RPMI8226 (cell line): ENCODE measurements at regions not wholly inside any gene's neighbourhood (a gene's known extent, or its start where the extent isn't known, plus 50 kb on each side); places are given as distances from the start of the nearest gene placed in this dataset.
"Not testable (repeated sequence)": the region's sequence is repeated elsewhere in the genome, so short reads cannot be mapped to it uniquely, and the experiment has no call there.

ENCODE experiments used
- DNase-seq: peaks from one replicate; pipeline ENCODE4 v3.0.0-alpha.2; 2015

DNA sequence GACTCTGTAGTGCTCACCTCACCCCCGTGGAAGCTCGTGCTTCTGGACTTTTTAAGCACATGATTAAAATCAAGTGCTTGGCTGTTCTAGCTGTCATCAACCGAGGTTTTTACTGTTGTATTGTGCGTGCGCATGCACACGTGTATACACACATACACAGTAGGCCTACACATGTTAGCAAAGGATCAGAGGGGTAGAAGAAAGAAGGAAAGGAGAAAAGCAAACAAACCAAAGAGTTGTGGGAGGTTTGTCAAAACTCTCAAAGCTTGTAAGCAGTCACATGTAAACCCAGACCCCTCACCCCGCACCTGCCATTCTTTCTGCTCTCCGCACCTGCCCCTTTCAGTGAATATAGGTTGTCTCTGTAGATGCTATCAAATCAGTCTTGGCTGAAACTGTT lies 311.8 kb downstream of the HS3ST1 start:
- DNase-seq, result no peak

GRCh38 chr4:11111876-11112275 lies 316.8 kb downstream of the HS3ST1 start:
- no peak for DNase-seq

GRCh38 chr4:11111370-11111769 lies 317.3 kb downstream of the HS3ST1 start:
- no peak for DNase-seq

DNA sequence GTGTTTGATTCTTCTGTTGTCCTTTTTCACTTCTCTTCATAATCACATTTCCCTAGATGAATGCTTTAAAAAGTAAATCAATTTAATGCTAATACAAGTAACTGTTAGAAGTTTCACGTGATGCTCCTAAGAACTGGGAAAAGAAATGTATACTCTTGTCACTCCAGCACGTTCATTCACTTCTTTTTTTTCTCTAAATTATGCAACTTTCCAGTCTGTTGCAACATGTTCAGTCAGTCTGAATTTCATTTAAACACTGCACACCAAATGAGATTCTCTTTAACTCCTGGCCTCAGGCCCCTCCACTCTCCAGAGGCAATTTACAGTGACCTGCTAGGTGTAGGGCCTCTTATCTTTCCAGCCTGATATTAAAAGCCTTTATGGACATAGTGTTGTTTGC lies 321.9 kb downstream of the HS3ST1 start:
- no peak for DNase-seq

DNA sequence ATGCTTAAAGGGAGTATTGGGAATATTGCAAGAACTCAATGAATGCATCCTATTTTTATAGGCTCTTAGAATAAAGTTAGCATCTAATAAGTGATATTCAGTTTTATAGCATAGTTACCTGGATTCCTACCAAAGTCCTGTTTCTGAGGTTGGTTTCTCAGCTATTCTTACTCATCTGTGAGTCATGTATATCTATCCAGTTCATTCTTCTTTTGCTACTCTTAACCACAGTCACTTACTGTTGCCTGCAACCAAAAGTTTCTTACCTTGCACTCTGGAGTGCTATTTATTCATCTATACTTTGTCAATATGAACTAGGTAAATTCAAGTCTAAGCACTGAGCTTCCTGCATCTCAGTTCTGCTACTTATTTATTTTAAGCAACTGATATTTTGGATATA lies 322.5 kb downstream of the HS3ST1 start:
- no peak for DNase-seq

- no peak for DNase-seq
These were observed 323.0 kb downstream of the HS3ST1 start for GRCh38 chr4:11105715-11106114.

DNA sequence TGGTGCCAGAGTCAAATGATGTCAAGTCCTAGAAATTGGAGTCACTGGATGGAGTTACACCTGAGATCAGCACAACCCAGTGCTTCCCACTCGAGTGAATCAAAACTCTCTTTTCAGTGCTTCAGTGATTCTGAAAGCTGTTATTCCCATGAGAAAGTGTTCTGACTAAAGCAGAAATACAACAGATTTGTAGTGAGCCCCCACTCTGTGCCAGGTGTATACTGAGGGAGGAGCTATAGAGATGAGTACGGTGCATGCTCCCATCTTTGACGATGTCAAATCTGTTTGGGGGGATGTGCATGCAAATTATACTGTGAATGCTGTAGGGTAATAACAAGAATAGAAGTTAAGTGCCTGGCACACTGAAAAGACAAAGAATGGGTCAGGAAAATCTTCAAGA lies 330.2 kb downstream of the HS3ST1 start:
- no peak for DNase-seq

- DNase-seq, result no peak
These were observed 331.0 kb downstream of the HS3ST1 start for GRCh38 chr4:11097725-11098124.

DNA sequence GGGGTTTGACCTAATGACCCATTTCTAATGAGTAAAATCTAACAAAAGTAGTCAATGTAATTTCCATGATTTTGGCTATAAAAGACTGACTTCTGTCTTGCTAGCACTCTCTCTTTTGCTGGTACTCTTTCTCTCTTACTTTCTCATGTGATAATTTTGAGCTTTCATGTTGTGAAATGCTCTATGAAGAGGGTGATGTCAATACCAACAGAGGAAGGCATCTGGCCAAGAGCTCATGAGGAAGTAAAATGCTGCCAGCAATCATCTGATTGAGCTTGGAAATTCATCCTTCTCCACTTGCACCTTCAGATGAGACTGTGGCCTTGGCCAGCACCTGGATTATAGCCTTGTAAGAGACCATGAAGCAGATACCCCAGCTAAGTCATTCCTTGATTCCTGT lies 347.7 kb downstream of the HS3ST1 start:
- no peak for DNase-seq

DNA sequence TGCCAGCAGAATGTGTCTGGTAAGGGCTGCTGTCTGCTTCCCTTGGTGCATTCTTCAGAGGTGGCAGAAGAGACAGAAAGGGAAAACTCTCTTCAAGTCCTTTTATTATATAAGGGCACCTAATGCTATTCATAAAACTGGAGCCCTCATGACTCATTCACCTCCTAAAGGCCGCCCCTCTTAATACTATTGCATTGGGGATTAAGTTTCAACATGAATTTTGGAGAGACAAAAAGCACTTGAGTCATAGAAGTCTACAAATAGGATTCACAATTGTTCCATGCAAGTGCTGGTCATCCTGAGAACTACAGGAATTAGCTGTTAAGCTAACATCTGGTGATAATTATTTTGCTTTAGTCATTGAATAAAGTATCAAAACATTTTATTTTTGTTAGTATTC lies 349.5 kb downstream of the HS3ST1 start:
- DNase-seq, result no peak

- no peak for DNase-seq
These were observed 354.0 kb downstream of the HS3ST1 start for GRCh38 chr4:11074581-11075241.

- no peak for DNase-seq
These were observed 355.1 kb downstream of the HS3ST1 start for GRCh38 chr4:11073621-11074051.

DNA sequence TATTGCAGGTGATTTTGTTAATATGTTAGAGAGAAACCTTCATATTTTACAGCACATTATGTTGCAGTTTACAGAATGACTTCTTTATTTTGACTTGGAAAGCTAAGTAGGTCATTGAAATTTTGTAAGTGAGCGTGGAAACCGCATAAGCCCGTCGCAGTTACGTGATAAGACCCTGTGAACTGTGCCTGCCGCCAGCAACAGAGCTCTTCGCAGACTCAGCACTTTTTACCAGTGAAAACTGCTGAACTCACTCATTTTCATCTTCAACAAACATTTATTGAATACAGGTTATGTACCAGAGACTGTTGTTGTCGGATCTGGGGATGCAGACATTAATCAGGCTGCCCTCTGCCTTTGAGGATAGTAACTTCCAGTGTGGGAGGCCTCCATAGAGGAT lies 355.7 kb downstream of the HS3ST1 start:
- no peak for DNase-seq

DNA sequence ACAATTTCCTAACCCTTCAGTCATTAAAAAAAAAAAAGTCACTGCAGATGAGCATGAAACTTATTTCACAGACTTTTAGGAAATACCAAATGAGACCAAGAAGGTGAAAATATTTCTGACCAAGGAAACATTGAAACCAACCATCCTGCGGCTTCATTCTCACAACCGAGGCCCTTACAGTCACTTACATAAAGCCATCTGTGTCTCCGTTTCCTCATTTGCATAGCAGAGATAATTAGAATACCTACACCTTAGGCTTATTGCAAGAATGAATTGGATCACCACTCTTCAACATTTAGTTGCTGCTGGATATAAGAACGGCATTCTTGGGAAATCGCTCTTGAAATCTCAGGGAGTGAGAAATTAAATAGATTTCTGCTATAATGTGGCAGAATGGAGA lies 356.2 kb downstream of the HS3ST1 start:
- DNase-seq, result no peak

GRCh38 chr4:11070813-11071212 lies 357.9 kb downstream of the HS3ST1 start:
- DNase-seq, result no peak

GRCh38 chr4:11069581-11070211 lies 359.0 kb downstream of the HS3ST1 start:
- DNase-seq, result no peak

- DNase-seq, result no peak
These were observed 359.6 kb downstream of the HS3ST1 start for GRCh38 chr4:11069083-11069482.

DNA sequence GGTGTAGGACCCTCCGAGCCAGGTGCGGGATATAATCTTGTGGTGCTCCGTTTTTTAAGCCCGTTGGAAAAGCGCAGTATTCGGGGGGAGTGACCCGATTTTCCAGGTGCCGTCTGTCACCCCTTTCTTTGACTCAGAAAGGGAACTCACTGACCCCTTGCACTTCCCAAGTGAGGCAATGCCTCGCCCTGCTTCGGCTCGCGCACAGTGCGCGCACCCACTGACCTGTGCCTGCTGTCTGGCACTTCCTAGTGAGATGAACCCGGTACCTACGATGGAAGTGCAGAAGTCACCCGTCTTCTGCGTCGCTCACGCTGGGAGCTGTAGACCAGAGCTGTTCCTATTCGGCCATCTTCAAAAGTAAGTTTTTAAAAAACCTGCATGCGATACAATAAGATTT lies 362.1 kb downstream of the HS3ST1 start:
- DNase-seq, result not testable (repeated sequence)

- not testable (repeated sequence) for DNase-seq
These were observed 368.1 kb downstream of the HS3ST1 start for GRCh38 chr4:11060637-11061036.

DNA sequence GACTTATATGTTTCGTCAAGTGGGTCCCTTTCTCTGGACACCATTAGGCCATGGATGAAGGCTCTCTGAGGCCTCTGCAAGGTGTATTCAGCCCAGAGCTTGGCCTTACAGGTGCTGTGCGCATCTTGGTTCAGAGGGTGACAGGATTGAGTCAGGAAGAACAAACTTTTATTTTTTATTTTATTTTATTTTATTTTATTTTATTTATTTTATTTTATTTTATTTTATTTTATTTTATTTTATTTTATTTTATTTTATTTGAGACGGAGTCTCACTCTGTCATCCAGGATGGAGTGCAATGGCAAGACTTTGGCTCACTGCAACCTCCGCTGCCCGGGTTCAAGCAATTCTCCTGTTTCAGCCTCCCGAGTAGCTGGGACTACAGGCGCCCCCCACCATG lies 370.4 kb upstream of the CLNK start:
- DNase-seq, result not testable (repeated sequence)

- DNase-seq, result no peak
These were observed 369.1 kb upstream of the CLNK start for GRCh38 chr4:11053601-11054220.

GRCh38 chr4:11051181-11051580 lies 366.6 kb upstream of the CLNK start:
- no peak for DNase-seq

DNA sequence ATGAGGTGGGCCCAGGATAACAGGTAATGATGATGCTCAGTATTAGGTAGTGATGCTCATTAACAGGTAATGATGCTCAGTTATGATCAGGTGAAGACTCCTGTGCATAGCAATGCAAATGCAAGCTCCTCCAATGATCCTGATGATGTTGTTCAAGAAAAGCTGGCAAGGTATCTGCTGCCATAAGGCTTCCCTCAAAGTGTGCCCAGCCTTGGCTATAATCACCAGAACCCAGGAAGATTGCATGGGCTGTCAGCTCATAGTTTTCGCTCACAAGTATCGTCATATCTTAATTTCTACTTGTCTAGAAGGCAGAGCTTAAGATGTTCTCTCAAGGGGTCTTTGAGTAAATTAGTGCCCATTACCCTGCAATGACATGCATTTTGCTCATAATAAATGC lies 366.2 kb upstream of the CLNK start:
- no peak for DNase-seq

GRCh38 chr4:11049001-11049400 lies 364.4 kb upstream of the CLNK start:
- no peak for DNase-seq

- DNase-seq, result no peak
These were observed 358.2 kb upstream of the CLNK start for GRCh38 chr4:11042760-11043159.
